ENCODE measurements at regions not wholly inside any gene's neighbourhood (a gene's known extent, or its start where the extent isn't known, plus 50 kb on each side); places are given as distances from the start of the nearest gene placed in this dataset.

DNA sequence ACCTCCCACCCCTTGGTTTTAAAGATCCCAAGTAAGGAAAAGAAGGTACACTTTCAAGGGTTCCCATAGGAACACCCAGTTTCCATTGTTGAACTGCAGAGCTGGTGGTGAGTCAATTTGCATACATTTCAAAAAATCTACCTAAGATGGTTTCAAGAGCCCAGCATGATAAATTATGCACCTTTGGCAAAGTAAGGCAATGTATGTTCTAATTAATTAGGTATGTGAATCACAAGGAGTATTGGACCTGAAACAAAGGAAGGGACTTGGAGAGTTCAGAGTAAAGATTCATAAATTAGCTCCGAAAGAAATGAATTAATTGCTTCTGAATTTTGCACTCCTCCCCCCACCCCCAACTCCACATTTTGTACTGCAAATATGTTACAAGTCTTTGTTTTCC, 459.7 kb downstream of the LRATD1 start:
- no peak for DNase-seq (ENCODE audit: low spot score)

DNA sequence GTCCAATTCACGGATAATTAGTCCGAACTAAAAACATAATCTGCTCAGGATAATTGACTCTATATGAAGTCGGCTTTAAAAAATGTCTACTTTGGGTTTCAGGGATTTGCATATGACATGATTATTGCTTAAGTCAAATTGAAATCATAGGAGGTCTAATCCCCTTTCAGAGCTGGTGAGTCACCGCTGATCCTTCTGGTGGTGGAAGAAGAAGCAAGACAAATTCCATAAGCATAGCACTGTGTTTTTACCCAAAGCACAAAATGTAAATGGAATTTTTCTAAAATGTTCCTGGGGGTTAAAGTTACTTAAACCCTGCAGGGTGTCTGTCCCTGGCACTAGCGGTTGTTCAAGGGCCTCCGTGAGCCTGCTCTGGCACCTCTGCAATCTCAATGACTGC, 460.2 kb downstream of the LRATD1 start:
- no peak for DNase-seq (ENCODE audit: low spot score)

DNA sequence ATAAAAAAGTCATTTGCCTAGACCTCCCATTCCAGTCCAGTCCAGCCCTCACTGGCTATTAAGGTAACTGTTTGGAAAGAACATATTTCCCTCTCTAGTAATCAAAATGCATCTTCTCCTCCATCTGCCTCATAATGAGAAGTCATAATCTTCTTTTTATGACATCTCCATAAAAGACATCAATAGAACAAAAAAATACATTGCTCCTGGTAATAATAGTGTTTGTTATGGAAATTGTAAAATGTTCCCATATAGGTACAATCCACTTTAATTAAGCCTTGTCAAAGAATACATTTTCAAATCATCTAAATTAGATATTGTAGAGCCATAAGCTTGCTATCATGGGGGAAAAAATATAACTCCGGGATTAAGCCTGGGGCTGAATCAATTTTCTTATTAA, 461.6 kb downstream of the LRATD1 start:
- DNase-seq (ENCODE audit: low spot score): no peak

DNA sequence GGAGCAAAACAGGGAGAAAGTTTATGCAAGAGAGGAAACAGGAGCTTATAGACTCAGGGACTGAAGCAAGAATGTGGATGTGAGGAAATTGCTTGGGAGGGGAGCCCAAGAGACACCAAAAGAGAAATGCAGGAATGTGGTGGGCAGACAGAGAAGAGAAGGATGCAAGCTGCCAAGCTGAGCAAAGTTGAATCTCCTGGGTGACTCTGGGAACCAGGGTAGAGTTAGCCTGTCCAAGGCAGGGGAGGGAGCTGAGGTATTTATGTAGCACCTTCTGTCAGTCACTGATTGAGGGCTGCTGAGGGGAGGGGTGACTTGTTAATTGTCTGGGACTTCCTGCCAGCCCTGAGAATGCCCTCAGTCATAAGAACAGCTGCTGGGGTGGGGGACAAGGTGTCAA, 464.3 kb downstream of the NBAS start:
- no peak for DNase-seq (ENCODE audit: low spot score)

DNA sequence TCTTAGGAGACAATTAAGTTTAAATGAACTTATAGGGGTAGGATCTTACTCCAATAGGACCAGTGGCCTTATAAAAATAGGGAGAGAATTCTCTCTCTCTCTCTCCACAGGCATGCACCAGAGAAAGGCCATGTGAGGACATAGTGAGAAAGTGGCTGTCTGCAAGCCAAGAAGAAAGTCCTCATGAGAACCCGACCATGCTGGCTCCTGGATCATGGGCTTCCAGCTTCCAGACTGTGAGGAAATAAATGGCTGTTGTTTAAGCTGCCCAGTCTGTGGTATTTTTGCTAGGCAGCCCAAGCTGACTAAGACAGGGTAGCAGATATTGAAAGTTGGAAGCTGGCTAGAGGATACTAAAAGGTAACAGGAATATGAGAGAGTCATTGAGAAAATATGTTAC, 454.0 kb downstream of the NBAS start:
- DNase-seq (ENCODE audit: low spot score): no peak

DNA sequence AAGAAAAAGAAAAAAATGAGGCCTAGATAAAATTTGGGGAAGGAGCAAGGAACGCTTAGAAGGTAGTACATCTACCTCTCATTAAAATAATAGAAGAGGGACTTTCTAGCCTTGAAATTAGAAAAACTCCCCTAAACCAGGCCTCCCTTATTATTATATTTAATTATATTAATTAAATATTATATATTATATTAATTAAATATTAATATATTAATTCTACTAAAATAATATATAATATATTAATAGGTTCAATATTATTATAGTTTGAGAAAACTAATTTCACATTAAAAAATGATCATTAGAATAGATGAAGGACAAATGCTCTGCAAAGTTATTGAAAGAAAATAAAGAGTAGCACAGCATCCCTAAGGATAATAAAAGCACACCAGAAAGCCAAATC, 449.4 kb downstream of the NBAS start:
- no peak for DNase-seq (ENCODE audit: low spot score)

DNA sequence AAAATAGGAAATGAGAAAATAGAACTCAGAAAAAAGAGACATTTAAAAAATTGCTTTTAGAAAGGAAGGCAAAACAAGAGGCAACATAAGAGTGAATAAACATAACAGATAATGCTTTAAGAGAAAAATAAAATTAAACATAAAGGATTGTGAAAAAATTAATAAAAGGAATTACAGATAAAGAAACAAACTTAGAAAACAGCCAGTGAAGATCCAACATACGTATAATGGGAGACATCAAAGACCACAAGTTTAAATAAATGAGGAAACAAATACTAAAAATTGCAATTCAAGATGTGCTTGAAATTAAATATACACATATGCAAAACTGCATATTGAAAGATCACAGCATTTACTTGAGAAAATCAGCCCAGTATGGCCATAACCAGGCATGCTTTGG, 448.9 kb downstream of the NBAS start:
- no peak for DNase-seq (ENCODE audit: low spot score)

DNA sequence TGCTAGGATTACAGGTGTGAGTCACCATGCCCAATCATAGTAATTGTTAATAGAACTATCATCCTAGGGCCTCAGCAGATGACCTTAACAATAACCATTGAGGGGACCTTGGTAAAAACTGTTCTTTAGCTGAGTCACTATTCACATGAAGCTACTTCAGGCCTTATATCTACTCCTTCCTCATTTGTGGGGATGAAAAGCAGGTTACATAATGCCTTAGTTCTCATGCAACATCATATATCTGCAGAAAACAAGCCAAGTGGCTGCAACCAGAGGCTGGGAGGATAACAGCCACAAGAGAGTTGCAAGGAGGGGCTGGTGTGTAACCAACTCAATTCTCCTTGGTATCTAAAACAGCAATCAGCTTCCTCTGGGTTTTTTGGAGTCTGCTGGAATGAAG, 445.4 kb downstream of the NBAS start:
- DNase-seq (ENCODE audit: low spot score): no peak

DNA sequence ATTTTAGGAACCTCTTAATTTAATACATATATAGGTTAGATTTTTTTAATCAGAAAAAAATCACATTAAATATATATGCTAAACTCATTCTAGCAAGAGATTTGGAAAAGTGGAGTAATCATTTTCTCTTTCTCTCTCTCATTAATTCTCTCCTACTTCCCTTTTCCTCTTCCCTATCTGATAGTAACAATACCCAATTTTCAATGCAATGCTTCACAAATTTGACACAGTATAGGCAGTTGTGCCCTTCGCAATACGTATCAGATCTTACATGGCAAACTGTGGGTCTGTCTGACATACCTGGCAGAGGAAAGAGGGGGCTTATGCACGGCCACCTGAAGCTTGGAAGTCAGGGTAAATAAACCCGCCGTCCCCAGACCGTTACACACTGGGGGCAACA, 444.3 kb downstream of the NBAS start:
- no peak for DNase-seq (ENCODE audit: low spot score)

All from NAMALWA (cell line).